ENCODE measurements at regions not wholly inside any gene's neighbourhood (a gene's known extent, or its start where the extent isn't known, plus 50 kb on each side); places are given as distances from the start of the nearest gene placed in this dataset.
"Not testable (repeated sequence)": the region's sequence is repeated elsewhere in the genome, so short reads cannot be mapped to it uniquely, and the experiment has no call there.

DNA sequence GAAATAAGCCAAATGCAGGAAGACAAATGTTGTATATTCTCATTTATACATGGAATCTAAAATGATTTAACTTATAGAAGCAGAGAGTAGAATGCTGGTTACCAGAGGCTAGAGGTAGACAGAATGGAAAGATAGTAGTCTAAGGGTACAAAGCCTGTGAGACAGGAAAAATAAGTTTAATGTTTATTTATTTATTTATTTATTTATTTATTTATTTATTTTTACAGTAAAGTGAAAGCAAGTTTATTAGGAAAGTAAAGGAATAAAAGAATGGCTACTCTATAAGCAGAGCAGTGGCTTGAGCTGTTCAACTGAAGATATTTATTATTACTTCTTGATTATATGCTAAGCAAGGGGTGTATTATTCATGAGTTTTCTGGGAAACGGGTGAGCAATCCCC, 203.2 kb downstream of the LAS1L start:
- no peak for DNase-seq (ENCODE audit: low read depth)

DNA sequence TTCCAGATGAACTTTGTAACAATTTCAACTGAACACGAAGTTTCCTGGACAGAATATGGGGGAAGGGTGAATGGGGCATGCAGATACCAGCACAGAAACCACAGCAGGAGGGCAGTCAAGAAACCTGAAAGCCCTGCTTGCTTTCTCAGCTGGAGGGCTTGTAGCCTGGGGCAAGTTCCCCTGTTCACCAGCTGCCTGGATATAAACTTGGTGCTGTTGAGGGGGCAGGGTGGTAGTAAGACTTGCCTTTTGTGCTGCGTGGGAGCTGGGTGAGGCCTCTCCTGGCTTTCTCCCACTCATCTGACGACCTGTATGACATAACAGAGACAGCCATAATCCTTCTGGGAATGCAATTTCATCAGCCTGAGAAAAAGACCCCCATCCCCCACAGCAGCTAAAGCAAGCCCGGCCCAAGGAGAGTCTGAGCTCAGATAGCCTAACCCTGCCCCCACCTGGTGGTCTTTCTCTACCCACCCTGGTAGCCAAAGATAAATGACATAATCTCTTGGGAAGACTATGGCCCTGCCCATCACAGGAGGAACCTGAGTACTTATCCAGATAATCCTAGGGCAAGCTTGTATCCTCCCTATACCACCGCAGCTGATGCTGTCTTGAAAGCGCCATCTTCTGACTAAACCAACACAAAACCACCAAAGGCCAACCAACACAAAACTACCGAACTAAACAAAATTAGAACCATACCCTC, 234.3 kb downstream of the LAS1L start:
- no peak for DNase-seq (ENCODE audit: low read depth)

GRCh38 chrX:65282905-65283304, 251.7 kb downstream of the LAS1L start:
- not testable (repeated sequence) for DNase-seq (ENCODE audit: low read depth)

DNA sequence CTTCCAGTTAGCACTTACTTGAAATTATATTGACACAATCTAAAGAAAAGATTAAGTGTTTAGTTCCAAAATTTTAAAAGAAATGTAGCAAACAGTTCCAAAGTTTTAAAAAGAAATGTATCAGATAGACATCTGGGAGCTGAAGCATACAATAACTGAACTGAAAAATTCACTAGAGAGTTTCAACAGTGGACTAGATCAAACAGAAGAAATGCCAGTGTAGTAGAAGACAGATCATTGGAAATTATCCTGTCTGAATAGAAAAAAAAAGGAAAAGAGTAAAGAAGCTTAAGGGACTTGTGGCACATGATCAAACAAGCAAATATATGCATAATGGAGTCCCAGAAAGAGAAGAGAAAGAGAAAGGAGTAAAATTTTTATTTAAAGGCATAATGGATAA, 261.4 kb downstream of the LAS1L start:
- DNase-seq (ENCODE audit: low read depth) = no peak

DNA sequence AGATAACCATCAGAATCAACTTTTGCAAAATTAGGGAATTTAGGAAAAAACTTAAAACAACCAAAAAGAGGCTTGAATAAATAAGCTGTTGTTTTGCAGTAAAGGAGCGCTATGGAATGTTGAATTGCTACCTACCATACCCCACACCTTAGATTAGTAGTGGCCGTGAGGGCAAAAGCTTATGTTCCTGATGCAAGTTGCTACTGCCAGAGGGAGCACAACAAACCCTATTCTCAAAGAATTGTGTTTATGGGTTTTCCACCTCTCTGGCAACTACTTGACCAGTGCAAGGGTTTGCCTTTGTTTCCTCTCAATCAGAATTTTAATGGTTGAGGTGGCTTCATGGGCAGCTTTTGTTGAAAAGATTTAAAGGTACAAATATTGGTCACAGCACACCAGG, 268.1 kb downstream of the LAS1L start:
- DNase-seq (ENCODE audit: low read depth) = no peak

DNA sequence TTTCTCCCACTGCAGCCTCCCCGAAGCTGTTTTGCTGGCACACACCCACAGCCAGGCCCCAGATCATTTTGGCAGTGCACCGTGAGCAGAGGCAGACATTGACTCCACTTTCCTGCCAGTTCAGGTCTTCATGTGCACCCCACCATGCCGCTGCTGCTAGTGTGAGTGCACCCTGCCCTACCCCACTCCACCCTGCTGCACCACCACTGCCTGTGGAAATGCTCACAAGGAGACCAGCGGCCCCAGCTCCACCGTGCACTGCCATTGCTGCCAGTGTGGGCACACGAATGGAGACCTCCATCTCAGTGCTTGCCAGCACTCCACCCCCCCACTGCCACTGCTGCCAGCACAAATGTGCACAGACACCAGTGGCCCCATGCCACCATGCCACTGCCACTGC, 277.6 kb upstream of the ZC4H2 start:
- DNase-seq (ENCODE audit: low read depth) = no peak

DNA sequence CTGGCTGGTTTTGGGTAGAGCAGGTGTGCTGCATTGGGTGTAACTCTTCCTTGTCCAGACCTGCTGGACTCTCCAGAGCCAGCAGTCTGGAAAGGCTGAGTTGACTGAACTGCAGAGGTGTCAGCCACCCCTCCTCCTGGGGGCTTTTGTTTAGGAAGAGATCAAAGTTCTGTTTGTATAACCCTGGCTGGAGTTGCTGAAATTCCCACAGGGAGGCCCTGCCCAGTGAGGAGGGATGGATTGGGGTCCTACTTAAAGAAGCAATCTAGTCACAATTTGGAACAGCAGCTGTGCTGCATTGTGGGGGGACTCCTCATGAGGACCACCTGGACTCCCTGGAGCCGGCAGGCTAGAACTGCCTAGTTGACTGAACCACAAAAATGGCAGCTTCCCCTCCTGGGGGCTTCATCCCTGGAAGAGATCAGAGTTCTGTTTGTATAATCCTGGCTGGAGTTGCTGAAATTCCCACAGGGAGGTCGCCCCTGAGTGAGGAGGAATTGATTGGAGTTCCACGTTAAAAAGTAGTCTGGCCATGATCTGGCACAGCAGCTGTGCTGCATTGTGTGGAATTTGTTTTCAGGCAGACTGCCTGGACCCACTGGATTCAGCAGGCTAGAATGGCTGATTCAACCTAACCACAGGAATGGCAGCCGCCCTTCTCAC, 264.9 kb upstream of the ZC4H2 start:
- no peak for DNase-seq (ENCODE audit: low read depth)

GRCh38 chrX:65203545-65203944, 227.3 kb upstream of the ZC4H2 start:
- DNase-seq (ENCODE audit: low read depth) = no peak

GRCh38 chrX:65196758-65197360, 220.6 kb upstream of the ZC4H2 start:
- no peak for DNase-seq (ENCODE audit: low read depth)

DNA sequence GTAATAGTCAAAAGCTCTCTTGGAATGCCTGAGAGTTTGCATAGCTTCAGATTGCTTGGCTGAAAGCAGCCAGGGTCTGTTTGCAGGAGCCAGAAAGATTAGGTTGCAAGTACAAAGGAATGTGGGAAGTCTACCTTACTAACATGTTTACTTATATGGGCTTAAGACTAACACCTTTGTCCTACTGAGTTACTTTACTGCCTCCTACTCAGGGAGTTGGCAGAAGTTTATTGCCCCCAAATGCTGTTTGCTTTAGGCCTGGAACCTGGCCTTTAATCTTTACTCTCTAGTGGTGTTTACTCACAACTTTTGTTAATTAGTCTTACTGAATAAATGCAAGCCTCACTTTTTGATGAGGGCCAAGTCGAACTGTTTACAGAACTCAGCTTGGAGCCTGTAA, 219.4 kb upstream of the ZC4H2 start:
- DNase-seq (ENCODE audit: low read depth) = no peak

GRCh38 chrX:65194547-65194946, 218.3 kb upstream of the ZC4H2 start:
- no peak for DNase-seq (ENCODE audit: low read depth)

DNA sequence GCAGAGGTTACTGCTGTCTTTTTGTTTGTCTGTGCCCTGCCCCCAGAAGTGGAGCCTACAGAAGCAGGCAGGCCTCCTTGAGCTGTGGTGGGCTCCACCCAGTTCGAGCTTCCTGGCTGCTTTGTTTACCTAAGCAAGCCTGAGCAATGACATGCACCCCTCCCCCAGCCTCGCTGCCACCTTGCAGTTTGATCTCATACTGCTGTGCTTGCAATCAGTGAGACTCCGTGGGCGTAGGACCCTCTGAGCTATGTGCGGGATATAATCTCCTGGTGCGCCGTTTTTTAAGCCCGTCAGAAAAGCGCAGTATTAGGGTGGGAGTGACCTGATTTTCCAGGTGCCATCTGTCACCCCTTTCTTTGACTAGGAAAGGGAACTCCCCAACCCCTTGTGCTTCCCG, 187.1 kb upstream of the ZC4H2 start:
- not testable (repeated sequence) for DNase-seq (ENCODE audit: low read depth)

GRCh38 chrX:65148232-65148631, 172.0 kb upstream of the ZC4H2 start:
- DNase-seq (ENCODE audit: low read depth) = no peak

DNA sequence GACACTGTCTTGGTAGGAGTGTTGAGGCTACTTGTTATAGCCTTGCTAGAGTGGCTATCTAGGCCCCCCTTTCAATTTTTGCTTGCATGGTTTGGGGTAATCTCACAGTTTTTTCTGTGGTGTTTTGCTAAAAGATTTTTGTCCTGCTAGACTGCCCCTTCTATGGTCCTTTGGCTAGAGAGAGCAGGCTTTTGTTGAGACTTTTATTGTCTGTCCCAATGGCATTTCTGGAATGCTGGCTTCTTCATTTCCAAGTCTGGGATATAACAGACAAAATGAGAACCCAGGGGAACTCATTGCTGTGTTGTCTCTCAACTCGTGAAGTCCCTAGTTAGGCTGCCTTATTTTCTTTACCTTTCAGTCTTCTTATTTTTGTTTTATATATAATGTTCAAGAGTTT, 160.2 kb upstream of the ZC4H2 start:
- DNase-seq (ENCODE audit: low read depth) = no peak

DNA sequence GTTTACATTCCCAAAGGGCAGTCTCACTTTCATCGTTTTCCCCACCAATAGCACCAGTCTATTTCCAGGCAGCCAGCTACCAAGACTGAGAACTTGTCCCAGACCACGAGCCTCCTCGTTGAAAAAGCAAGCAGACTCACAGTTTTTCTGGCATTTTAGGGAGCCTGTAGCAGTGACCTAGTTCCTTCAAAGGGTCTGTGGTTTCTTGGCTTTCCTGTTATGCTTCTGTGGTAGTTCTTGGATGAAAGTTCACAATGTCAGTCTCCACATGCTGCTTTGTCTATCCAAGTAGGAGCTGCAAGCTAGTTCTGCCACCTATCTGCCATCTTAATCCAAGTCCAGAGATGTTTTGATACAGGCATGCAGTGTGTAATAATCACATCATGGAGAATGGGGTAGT, 151.6 kb upstream of the ZC4H2 start:
- DNase-seq (ENCODE audit: low read depth) = no peak

DNA sequence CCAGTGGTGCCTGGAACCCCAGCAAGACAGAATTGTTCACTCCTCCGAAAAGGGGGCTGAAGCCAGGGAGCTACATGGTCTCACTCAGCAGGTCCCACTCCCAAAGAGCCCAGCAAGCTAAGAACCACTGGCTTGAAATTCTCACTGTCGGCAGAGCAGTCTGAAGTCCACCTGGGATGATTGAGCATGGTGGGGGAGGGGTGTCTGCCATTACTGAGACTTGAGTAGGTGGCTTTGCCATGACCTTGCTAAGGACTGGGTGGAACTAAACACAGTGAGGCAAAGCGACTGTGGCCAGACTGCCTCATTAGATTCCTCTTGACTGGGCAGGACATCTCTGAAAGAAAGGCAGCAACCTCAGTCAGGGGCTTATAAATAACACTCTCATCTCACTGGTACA, 122.6 kb upstream of the ZC4H2 start:
- DNase-seq (ENCODE audit: low read depth) = no peak

- no peak for DNase-seq (ENCODE audit: low read depth)
These were observed 117.4 kb upstream of the ZC4H2 start for GRCh38 chrX:65093658-65094057.

DNA sequence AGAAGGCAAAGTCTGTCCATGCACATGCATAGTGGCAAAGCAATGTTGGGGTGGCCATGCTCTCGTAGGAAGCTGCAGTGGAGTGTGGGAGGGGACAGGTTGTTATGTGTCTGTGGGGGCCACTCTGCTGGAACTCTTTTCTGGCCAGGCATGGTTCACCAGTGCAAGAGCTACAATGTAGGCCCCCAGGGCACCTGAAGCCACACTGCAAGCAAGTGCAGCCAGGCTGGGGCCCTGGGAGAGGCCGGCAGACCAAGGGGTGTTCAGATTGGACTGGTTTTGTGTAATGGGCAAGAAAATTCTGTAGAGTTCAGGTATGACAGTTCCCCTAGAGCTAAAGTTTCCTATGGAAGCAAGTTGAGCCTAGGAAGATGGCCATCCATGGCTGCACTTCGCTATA, 97.0 kb upstream of the ZC4H2 start:
- DNase-seq (ENCODE audit: low read depth) = no peak

DNA sequence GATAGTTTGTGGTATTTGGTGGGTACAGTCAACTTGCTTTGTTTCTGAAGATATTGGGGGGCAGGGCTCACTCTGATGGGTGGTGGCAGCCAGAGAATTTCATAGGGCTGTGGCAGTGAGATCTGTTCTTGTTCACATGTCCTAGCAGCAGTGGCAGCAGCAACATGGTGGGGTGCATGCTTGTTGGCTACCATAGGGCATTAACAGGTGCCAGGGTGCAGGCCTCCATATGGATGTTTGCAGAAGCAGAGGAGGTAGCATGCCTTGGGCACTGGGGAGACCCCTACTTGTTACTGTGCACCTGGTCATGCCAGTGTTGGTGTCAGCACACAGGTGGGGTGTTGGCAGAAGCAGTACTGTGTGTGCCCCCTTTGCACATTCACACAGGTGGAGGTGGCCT, 96.3 kb upstream of the ZC4H2 start:
- DNase-seq (ENCODE audit: low read depth) = no peak

GRCh38 chrX:65058626-65059025, 82.4 kb upstream of the ZC4H2 start:
- not testable (repeated sequence) for DNase-seq (ENCODE audit: low read depth)

DNA sequence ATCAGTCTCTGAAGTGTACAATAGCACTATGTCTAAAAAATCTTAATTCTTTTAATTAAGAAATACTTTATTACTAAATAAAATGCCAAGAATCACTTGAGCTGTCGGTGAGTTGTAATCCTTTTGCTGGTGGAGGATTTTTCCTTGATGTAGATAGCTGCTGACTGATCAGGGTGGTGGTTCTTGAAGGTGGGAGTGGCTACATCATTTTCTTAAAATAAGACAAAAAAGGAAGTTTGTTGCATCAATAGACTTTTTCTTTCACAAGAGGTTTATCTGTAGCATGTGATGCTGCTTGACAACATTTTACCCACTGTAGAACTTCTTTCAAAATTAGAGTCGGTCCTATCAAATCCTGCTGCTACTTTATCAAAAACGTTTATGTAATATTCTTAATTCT, 68.8 kb upstream of the ZC4H2 start:
- DNase-seq (ENCODE audit: low read depth) = no peak

DNA sequence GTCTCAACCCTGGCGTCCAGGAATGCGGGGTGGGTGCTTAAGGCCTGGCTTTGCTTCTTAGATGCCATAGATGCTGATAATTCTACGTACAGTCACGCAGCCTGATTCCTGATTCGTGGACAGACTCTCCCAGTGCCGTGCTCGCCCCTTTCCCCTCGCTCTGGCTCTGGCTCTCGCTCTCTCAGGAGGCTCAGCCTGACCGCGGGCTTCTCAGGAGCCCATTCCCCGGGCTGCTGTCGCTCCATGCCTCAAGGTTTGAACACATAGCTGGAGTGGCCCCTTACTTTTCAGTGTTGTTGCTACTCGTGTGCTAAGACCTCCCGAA, 59.2 kb upstream of the ZC4H2 start:
- no peak for DNase-seq (ENCODE audit: low read depth)

DNA sequence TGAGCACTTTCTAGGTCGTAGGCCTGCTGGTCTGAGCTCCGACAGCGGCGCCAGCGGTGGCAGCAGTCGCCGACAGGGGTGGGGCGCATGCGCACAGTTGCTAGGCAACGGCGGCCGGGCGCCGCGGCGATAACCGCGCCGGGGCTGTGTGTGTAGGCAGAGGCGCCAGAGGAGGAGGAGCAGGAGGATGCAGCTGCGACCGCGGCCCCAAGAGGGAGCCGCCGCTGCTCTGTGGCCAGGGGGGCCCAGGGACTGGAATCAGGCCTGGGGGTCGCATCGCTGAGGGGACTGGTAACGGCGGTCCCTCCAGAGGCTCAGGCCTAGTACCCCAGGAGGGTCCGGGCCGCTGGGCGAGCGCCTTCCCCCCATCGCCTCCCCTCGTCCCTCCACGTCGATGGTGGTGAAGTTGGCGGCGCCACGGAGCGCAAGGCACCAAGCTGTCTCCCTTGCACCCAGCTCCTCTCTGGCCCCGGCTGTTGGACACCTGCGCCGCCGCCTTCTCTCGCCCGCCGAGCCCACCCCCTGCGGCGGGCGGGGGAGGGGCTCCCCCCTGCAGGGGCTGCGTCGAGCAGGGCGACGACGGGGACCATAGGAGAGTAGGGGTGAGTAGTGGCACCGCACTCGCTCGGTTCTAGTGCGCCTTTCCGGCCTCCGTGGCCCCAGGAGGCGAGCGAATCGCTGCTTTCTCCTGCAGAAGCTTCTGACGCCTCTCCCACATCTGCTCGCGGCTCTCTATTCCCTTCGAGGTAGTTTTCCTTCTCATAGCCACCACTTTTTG, 58.6 kb upstream of the ZC4H2 start, which contains the start of gene ZC3H12B:
TSS of gene ZC3H12B (plus strand) at position 159 of the 778 bp plus-strand sequence.
- DNase-seq (ENCODE audit: low read depth) = peak; percentile 47

Data from stimulated activated CD8-positive, alpha-beta memory T cell treated with anti-CD3 and anti-CD28 coated beads, Interleukin-15, amount 100 ng/mL, for 24 hours (primary cell).